HEK293 (cell line): ENCODE measurements at regions not wholly inside any gene's neighbourhood (a gene's known extent, or its start where the extent isn't known, plus 50 kb on each side); places are given as distances from the start of the nearest gene placed in this dataset.

Experiments
- CTCF ChIA-PET: fragments of 350-600 bp; formaldehyde crosslinking; extraction: SDS; loops from one replicate; lab custom pipeline; 2021; ENCODE audit warnings: antibody characterized with exemption; lab: Yijun Ruan, JAX
- POLR2A ChIA-PET: fragments of 300-600 bp; formaldehyde crosslinking; extraction: SDS; loops from one replicate; lab custom pipeline; 2020; ENCODE audit warnings: antibody characterized with exemption, inconsistent platforms; lab: Yijun Ruan, JAX
- H3K27ac ChIP-seq: fragments of 200-500 bp; sonication (Bioruptor generic); 2 replicates; pipeline ENCODE4 v1.5.1; 2014; ENCODE audit warnings: low read depth, low read length, control low read depth, inconsistent platforms; ENCODE audit errors: extremely low read depth
- H3K36me3 ChIP-seq, 2 experiments: fragments of 200-500 bp in 1 of 2; sonication (Bioruptor generic) in 1 of 2; 1 replicate in 1 of 2; 2 replicates in 1 of 2; pipeline ENCODE4 v1.5.1; 2014 to 2017; ENCODE audit warnings: inconsistent platforms in 2 of 2, low read length in 2 of 2; ENCODE audit not compliant: control insufficient read depth in 2 of 2, insufficient read depth in 1 of 2
- H3K4me1 ChIP-seq: fragments of 200-500 bp; sonication (Bioruptor generic); 2 replicates; pipeline ENCODE4 v1.5.1; 2014; ENCODE audit warnings: mild to moderate bottlenecking, low read length, inconsistent platforms; ENCODE audit not compliant: control insufficient read depth, insufficient read depth
- H3K4me3 ChIP-seq: 2 replicates; pipeline ENCODE4 v1.5.1; 2011; ENCODE audit warnings: low read depth, mild to moderate bottlenecking, control low read depth, low read length, moderate library complexity
- H3K9me3 ChIP-seq: fragments of 200-500 bp; sonication (Bioruptor generic); 2 replicates; pipeline ENCODE4 v1.5.1; 2014; ENCODE audit warnings: low read depth, low read length, inconsistent platforms; ENCODE audit not compliant: control insufficient read depth, insufficient read depth
- BCL11A ChIP-seq: fragments of 450-650 bp; formaldehyde crosslinking; IDR thresholded peaks from 2 replicates; pipeline ENCODE4 v1.5.1; 2016; ENCODE audit warnings: low read depth, missing biosample characterization, missing genetic modification characterization
- BCL6B ChIP-seq: fragments of 450-650 bp; formaldehyde crosslinking; IDR thresholded peaks from 2 replicates; pipeline ENCODE4 v1.5.1; 2017; ENCODE audit warnings: missing biosample characterization, missing genetic modification characterization
- HOXA7 ChIP-seq: sonication (generic); formaldehyde crosslinking; IDR thresholded peaks from 2 replicates; pipeline ENCODE4 v1.8.1; 2022; ENCODE audit warnings: missing genetic modification reagents, borderline replicate concordance
- HOXD13 ChIP-seq: sonication (generic); formaldehyde crosslinking; IDR thresholded peaks from 2 replicates; pipeline ENCODE4 v1.8.0; 2022; ENCODE audit warnings: missing genetic modification reagents, borderline replicate concordance
- KLF7 ChIP-seq: fragments of 450-650 bp; formaldehyde crosslinking; IDR thresholded peaks from 2 replicates; pipeline ENCODE4 v1.5.1; 2016; ENCODE audit warnings: missing biosample characterization, missing genetic modification characterization, borderline replicate concordance
- PRDM6 ChIP-seq: fragments of 450-650 bp; formaldehyde crosslinking; IDR thresholded peaks from 2 replicates; pipeline ENCODE4 v1.5.1; 2017; ENCODE audit warnings: missing biosample characterization, missing genetic modification characterization
- ZBTB8A ChIP-seq: fragments of 450-650 bp; formaldehyde crosslinking; IDR thresholded peaks from 2 replicates; pipeline ENCODE4 v1.5.1; 2016; ENCODE audit warnings: missing biosample characterization, missing genetic modification characterization
- ZNF112 ChIP-seq: fragments of 450-650 bp; formaldehyde crosslinking; IDR thresholded peaks from 2 replicates; pipeline ENCODE4 v1.5.0; 2017; ENCODE audit warnings: missing biosample characterization, missing genetic modification characterization
- ZNF114 ChIP-seq: fragments of 450-650 bp; formaldehyde crosslinking; IDR thresholded peaks from 2 replicates; pipeline ENCODE4 v1.5.0; 2017; ENCODE audit warnings: missing biosample characterization, missing genetic modification characterization
- ZNF133 ChIP-seq: fragments of 450-650 bp; formaldehyde crosslinking; IDR thresholded peaks from 2 replicates; pipeline ENCODE4 v1.5.1; 2016; ENCODE audit warnings: missing biosample characterization, missing genetic modification characterization
- ZNF146 ChIP-seq: fragments of 450-650 bp; formaldehyde crosslinking; IDR thresholded peaks from 2 replicates; pipeline ENCODE4 v1.5.1; 2016; ENCODE audit warnings: missing biosample characterization, missing genetic modification characterization
- ZNF18 ChIP-seq: fragments of 450-650 bp; formaldehyde crosslinking; IDR thresholded peaks from 2 replicates; pipeline ENCODE4 v1.5.1; 2016; ENCODE audit warnings: missing biosample characterization, missing genetic modification characterization
- ZNF324 ChIP-seq: fragments of 450-650 bp; formaldehyde crosslinking; IDR thresholded peaks from 2 replicates; pipeline ENCODE4 v1.5.1; 2016; ENCODE audit warnings: missing biosample characterization, missing genetic modification characterization
- ZNF423 ChIP-seq: fragments of 450-650 bp; formaldehyde crosslinking; IDR thresholded peaks from 2 replicates; pipeline ENCODE4 v1.5.1; 2016; ENCODE audit warnings: missing biosample characterization, missing genetic modification characterization
- ZNF449 ChIP-seq: fragments of 450-650 bp; formaldehyde crosslinking; IDR thresholded peaks from 2 replicates; pipeline ENCODE4 v1.5.1; 2017; ENCODE audit warnings: missing biosample characterization, mild to moderate bottlenecking, missing genetic modification characterization, moderate library complexity
- ZNF561 ChIP-seq: fragments of 450-650 bp; IDR thresholded peaks from 2 replicates; pipeline ENCODE4 v1.5.1; 2018; ENCODE audit warnings: missing biosample characterization, missing genetic modification characterization, borderline replicate concordance
- ZNF571 ChIP-seq: fragments of 450-650 bp; formaldehyde crosslinking; IDR thresholded peaks from 2 replicates; pipeline ENCODE4 v1.5.0; 2017; ENCODE audit warnings: missing biosample characterization, missing genetic modification characterization
- ZNF670 ChIP-seq: fragments of 450-650 bp; formaldehyde crosslinking; IDR thresholded peaks from 2 replicates; pipeline ENCODE4 v1.5.1; 2016; ENCODE audit warnings: missing biosample characterization, missing genetic modification characterization, low read depth
- ZNF707 ChIP-seq: fragments of 450-650 bp; formaldehyde crosslinking; IDR thresholded peaks from 2 replicates; pipeline ENCODE4 v1.5.1; 2016; ENCODE audit warnings: missing biosample characterization, missing genetic modification characterization
- ZNF76 ChIP-seq: fragments of 450-650 bp; formaldehyde crosslinking; IDR thresholded peaks from 2 replicates; pipeline ENCODE4; 2016; ENCODE audit warnings: low read depth, missing biosample characterization, missing genetic modification characterization, borderline replicate concordance
- TF ChIP-seq, protein P1 (sequence below): fragments of 450-650 bp; formaldehyde crosslinking; IDR thresholded peaks from 2 replicates; pipeline ENCODE4 v1.5.1; 2016; ENCODE audit warnings: missing biosample characterization, missing genetic modification characterization

GRCh38 chr12:94867066-94867855 lies 136.2 kb downstream of the NDUFA12 start (continued):
- TF ChIP-seq ZNF670 (tag by site-specific recombination) = no peak
- TF ChIP-seq ZNF112 (tag by site-specific recombination) = no peak
- TF ChIP-seq HOXD13 (CRISPR knock-in tag) = no peak
- no peak for TF ChIP-seq PRDM6
- no peak for TF ChIP-seq ZNF449 (tag by site-specific recombination)
- no peak for TF ChIP-seq ZNF146 (tag by site-specific recombination)
- no peak for TF ChIP-seq ZNF18
- TF ChIP-seq ZNF423 (tag by site-specific recombination) = no peak
- no peak for TF ChIP-seq ZNF324 (tag by site-specific recombination)
- TF ChIP-seq ZNF133 = no peak
- TF ChIP-seq KLF7 (tag by site-specific recombination) = no peak

GRCh38 chr12:94864987-94865386 lies 138.5 kb downstream of the NDUFA12 start:
- H3K36me3 ChIP-seq = no peaks in the 10 kb centered on the region; a peak in 1 of 3 replicates
- H3K27ac ChIP-seq = no peak overlapping the region
- no peaks in the 10 kb centered on the region for H3K4me1 ChIP-seq
- H3K9me3 ChIP-seq = no peaks in the 10 kb centered on the region
- TF ChIP-seq, protein P1, sequence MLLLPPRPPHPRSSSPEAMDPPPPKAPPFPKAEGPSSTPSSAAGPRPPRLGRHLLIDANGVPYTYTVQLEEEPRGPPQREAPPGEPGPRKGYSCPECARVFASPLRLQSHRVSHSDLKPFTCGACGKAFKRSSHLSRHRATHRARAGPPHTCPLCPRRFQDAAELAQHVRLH (tag by site-specific recombination) = no peak
- TF ChIP-seq ZBTB8A (no peak), BCL11A (tag by site-specific recombination) (no peak), HOXA7 (no peak), ZNF707 (tag by site-specific recombination) (no peak), ZNF571 (tag by site-specific recombination) (no peak), ZNF114 (no peak), ZNF561 (tag by site-specific recombination) (no peak), BCL6B (tag by site-specific recombination) (no peak), ZNF76 (tag by site-specific recombination) (no peak)
- POLR2A ChIA-PET = no interaction called here
- H3K4me3 ChIP-seq = no peak overlapping the region
- CTCF ChIA-PET = interaction anchor here (0.6 to 1.2 kb wide), 2 partner anchors 10 to 83 kb away, joined by 3 read pairs; no protein-coding TSS in a partner anchor
